GM21526 (cell line): ENCODE measurements at regions not wholly inside any gene's neighbourhood (a gene's known extent, or its start where the extent isn't known, plus 50 kb on each side); places are given as distances from the start of the nearest gene placed in this dataset.

ENCODE experiments used
- ATAC-seq: cut with Tn5 transposase; IDR thresholded peaks from one replicate; pipeline ENCODE4 v1.9.1; 2021; ENCODE audit warnings: moderate library complexity; ENCODE audit not compliant: unreplicated experiment, low FRiP score

DNA sequence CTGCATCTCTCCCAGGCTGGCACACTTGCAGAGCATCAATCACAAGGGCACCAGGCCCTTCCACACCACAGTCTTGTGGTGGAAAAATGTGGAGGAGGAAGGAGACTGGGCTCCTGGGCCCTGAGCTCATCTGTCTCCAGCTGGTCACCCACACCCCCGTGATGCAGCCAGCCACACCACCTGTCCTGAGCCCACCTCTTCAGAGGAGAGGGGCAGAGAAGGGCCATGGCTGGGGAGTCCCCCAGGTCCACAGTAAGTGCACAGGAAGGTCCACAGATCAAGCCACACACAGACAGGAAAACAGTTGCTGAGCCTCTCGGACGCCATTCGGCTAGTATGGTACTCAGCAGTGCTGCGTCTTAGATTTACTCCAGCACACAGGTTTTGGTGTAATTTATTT lies 203.5 kb upstream of the SALL3 start:
- ATAC-seq, result no peak

- ATAC-seq, result no peak
Observed at GRCh38 chr18:78776706-78777285, 202.8 kb upstream of the SALL3 start.

- no peak for ATAC-seq
Observed at GRCh38 chr18:78777992-78778391, 201.6 kb upstream of the SALL3 start.

- no peak for ATAC-seq
Observed at GRCh38 chr18:78778651-78779050, 201.0 kb upstream of the SALL3 start.

DNA sequence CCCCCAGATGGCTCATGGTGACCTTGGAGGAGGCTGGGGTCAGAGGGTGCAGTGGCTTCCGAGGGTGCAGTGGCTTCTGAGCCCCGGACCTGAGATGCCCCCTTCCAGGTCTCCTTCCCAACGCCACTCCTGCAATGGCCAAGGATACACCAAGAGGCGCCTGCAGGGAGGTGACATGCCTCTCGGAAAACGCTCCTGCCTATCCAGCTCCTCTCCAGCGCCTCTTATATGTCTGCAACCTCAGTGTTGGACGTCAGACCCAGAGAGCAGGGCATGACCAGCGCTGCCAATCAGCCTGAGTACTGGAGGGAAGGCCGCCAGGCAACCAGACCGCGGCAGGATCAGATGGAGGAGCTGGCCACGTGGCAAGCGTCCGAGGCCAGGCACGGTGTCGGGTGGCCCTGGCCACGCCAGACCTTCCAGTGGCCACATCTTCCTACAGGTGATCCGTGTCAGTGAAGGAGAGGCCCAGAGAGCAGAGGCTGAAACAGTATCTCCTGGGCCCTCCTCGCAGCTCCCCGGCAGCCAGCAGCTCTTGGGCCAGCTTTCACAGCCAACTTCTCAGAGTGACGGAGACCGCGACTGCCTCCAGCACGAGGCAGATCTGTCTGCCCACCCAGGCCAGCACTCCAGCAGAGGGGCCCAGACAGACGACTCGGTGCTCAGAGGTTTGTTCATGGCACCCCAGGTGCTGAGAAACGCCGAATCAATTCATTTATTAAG lies 199.5 kb upstream of the SALL3 start:
- ATAC-seq, result no peak

DNA sequence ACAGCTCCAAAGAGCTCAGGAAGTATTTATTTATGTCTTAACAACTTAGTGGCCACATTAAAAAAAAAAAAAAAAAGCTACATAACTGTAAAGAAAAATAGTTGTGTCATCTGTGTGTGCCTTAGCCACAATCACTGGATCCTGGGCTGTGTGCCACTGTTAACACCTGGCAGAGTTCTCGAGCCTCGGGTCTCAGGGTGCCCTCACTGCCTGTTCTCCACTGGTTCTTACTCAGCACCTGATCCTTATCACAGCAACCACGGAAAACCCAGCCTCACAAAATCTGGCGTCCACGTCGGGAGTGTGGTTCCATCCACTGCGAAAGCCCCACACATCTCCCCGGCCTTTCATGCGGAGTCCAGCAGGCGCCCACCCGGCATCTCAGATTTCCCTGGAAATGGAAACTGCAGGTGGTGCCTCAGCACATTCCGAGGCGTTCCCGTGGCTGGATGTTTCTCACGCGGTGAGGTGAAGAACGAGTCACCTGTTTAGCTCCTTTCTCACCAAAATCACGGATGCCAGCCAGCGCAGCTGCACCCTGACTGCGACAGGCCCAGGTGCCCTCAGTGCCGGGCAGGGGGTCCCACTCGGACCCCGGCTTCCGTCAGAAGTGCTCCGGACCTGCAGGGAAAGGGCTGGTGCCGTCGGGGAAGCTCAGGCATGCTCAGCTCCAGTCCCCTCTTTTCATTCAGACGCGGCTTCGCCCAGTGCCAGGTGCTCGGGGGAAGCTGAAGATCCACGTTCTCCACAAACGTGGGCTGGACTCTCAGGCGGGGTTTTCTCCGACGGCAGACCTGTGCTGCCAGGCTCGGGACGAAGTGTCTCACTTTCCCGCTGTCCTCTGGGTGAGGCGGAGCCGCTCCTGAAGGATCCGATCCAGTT lies 198.7 kb upstream of the SALL3 start:
- no peak for ATAC-seq

- ATAC-seq, result no peak
Observed at GRCh38 chr18:78781601-78781960, 198.0 kb upstream of the SALL3 start.

DNA sequence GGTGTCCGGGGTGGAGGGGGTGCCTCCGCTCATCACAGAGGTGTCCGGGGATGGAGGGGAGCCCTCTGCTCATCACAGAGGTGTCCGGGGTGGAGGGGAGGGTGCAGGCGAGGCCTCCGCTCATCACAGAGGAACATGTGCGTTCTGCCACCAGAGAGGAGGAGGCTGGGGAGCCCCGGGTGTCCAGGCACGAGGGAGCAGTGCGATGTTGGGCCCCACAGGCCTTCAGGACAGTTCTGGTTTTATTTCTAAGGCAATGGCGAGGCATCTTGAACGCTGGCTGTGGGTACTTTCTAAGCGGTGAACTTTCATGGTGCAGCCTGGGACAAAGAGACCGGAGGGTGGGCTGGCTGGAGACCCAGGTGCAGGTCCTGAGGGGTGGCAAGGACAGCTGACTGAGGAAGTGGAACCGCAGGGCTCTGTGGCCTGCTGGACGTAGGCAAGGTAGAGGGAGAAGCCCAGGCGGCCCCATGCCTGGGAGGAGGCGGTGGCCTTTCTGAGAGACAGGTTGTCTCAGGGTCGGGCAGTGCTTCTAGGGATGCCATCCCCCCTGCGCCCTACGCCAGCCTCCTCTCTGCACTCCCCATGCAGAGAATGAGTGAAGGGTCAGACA lies 196.6 kb upstream of the SALL3 start:
- no peak for ATAC-seq

DNA sequence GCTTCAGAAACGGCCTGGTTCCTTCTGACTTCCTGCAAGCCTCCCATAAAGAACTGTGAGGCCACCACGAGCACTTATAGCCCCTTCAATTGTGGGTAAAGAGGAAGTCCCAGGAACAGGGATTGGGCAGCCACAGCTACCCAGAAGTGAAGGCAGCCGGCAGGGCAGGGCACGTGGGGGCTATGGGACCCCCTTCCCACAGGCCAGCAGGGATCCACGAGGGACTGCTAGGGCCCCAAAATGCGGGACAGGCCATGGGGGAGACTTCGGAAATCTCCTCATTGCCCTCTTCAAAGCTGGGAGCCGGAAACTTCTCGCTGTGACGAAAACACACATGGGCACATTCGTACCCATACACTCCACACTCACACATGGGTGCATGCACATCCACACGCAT lies 196.1 kb upstream of the SALL3 start:
- ATAC-seq, result no peak

DNA sequence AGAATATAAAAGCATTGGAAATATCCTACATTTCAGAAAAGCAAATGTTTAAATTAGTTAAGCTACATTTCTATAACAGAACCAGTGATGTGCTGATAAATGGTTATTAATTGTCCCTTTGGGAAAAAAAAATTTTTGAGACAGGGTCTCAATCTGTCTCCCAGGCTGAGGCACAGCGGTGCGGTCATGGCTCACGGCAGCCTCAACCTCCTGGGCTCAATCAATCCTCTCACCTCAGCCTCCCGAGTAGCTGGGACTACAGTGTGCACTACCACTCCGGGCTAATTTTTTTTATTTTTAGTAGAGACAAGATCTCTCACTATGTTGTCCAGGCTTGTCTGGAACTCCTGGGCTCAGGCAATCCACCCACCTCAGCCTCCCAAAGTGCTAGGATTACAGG lies 194.8 kb upstream of the SALL3 start:
- ATAC-seq, result no peak

DNA sequence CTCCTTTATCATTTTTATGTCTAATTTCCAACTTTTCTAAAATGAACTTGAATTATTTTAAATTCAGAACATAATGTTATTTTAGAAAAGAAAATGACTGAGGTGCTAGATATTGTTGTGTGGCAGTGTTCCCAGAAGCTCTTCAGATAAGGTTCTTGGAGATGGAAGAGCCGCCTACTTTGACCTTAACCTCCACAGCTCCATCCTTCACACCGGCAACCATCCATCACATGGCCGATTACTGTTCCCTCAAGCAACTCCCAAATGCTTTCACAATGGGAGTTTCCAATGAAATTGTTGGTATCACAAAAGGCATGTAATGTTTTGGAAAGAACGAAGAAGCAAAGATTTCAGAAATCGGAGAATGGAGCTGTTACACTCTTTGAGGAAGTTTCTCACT lies 193.9 kb upstream of the SALL3 start:
- ATAC-seq, result no peak

DNA sequence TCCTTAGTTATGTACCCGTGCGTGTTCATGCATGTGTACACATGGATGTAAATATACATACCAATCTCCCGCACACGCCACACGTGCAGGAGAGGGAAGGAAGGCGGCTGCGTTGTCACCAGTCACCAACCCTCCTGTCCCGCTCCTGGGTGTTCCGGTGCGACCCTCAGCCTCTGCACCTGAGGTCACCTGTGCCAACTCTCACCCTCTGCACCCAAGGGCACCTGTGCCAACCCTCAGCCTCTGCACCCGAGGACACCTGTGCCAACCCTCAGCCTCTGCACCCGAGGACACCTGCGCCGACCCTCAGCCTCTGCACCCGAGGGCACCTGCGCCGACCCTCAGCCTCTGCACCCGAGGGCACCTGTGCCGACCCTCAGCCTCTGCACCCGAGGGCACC lies 192.8 kb upstream of the SALL3 start:
- ATAC-seq, result no peak

DNA sequence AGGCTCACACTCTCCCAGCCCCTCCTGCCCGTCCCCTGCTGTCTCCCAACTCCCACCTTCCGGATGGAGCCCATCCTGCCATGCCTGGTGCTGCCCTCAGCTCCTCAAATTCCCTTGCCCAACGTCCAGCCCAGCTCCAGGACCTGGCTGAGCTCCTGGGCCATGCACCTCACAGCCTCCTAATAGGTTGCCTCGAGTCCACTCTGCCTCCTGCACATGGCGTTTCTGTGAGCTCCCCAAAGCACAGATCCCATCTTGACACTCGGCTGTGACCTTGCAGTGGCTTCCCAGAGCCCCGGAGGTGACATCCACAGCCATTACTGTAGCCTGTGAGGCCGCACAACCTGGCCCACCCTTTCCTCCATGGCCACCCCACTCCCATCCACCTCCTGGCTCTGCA lies 191.9 kb upstream of the SALL3 start:
- no peak for ATAC-seq

DNA sequence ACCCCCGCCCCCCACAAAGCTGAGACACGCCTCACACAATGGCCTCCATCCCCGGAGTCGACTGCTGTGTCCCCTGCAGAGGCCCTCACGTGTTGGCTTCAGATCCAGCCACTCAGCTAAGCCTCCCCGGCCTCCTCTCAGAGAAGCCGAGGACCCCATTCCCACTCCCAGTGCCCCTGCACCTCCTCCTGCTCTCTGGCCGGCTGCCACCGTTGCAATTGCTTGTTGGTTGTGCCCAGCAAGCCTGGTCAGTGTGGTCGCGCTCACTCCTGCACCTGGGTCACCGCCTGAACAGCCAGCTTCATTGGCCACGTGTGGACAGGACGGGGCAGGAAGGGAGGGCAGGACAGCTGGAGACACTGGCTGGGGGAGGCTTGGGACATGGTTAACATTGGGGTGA lies 191.5 kb upstream of the SALL3 start:
- no peak for ATAC-seq

DNA sequence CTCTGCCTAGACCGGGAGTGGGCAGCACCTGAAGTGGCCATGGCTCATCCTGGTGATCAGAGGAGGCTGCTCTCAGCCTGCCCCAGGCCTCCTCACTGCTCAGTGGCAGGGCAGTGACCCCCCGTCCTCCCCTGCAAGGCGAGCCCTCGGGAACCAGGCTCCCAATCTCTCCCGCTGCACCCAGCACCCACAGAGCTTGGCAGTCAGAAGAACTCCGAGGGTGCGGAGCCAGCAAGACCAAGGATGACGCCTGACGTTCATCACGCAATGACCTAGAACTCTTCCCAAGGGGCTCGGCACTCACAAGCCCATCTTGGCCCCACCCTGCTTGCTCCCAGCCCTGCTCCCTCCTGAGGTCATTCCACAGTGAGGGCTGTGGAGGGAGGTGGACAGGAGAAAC lies 189.8 kb upstream of the SALL3 start:
- no peak for ATAC-seq

DNA sequence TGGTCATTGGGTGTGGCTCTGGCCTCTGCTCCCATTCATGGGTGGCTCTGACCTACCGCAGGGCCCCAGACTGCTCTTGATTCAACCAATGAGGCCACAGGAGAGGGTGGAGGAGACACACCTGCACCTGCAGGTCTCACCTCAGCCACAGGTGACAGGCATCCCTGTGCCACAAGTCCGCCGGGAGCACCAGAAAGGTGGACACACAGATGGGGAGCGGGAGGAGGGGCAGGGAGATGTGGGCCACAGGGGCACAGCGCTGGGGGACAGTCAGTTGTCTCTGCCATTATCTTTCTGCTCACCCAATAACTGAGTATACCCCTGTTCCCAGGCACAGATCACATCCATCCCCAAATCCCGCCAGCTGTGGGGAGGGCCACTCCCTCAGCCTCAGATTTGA lies 189.1 kb upstream of the SALL3 start:
- no peak for ATAC-seq

GRCh38 chr18:78790960-78791359 lies 188.7 kb upstream of the SALL3 start:
- ATAC-seq, result no peak

DNA sequence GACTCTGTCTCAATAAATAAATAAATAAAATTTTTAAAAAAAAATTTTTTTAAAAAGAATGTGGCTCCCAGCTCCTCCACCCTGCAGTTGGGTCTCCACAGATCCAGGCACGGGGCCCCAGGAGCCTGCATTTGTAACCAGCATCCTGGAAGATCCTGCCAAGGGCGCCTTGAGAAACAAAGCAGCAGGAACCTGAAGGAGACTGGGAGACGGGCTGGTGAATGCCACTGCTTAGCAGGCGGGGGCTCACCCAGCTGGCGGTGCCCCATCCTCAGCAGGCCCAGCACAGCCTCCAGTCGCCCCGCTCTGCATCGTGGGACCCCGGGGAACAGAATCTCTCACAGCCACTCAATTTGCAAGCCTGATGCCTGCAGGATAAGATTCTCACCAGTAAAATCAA lies 187.5 kb upstream of the SALL3 start:
- ATAC-seq, result no peak

DNA sequence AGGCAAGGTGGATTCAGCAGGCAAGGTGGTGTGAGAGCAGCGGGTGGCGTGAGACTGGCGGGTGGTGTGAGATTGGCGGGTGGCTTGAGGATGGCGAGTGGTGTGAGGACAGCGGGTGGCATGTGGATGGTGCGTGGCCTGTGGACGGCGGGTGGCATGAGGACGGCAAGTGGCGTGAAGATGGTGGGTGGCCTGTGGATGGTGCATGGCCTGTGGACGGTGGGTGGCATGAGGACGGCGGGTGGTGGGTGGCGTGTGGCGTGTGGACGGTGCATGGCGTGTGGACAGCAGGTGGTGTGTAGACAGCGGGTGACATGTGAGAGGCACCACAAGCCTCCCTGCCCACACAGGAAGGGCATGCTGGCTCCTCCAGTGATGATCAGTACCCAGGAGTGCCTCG lies 186.9 kb upstream of the SALL3 start:
- ATAC-seq, result no peak

DNA sequence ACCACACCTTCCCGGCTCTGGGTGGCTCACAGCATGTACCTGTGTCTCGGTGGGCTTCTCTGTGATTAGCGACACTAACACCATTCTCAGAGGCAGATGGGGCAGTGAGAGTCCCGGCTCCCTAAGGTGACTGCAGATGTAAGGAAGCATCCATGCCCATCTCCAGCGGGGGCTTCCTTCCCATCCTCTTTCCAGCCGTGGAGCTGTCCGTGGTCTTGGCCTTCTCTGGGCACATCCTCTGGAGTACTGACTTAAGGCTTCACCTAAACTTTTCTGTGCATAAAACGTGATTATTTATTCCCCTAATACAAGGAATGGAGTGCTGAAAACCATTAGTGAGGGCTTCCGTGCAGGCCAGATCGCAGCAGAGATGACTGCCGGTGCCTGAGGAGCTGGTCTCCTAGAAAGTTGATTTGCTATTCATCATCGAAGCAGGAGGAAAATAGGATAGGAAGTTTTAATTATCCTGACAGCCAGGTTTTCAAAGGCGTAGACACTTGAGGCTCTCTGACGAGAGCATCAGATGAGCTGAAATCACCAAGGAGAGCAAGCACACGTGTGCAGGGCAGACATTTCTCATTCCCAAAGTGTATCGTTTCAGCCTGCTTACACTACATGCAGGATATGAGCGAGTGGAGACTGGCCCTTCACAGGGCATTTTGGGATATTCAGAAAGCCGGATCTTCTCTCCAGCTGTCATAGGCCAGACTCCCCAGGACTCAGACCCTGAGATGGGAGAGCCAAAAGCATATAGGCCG lies 186.1 kb upstream of the SALL3 start:
- ATAC-seq, result no peak

DNA sequence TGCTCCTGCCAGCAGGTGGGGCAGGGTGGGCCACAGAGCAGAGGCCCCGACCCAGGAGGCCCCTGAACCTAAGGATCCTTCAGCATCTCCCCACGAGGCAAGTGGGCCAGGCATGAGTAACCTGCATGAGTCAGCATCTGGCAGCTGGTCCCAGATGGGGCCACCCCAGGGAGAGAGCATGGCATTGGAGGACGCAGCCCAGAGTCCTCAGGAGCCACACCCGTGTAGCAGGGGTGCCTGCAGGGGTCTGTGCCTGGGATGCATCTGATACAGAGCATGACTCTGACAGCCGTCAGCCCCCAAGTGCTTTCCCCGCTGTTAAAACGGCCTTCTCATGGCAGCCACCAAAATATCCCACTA lies 185.6 kb upstream of the SALL3 start:
- ATAC-seq, result no peak
